SU-DHL-6 (cell line): ENCODE measurements at regions not wholly inside any gene's neighbourhood (a gene's known extent, or its start where the extent isn't known, plus 50 kb on each side); places are given as distances from the start of the nearest gene placed in this dataset.

ENCODE experiments used
- EZH2phosphoT487 ChIP-seq: fragments of 200-600 bp; sonication (generic), shearing (Covaris generic); conservative IDR thresholded peaks from 2 replicates; pipeline ENCODE4 v1.6.1; 2018; ENCODE audit warnings: mild to moderate bottlenecking, antibody characterized with exemption, low read length, moderate library complexity, mixed read lengths
- TF ChIP-seq, protein P1 (sequence below): fragments of 200-600 bp; sonication (generic); IDR thresholded peaks from one replicate; pipeline ENCODE4 v1.5.1; 2017; ENCODE audit warnings: antibody characterized with exemption, mild to moderate bottlenecking, low read length, moderate library complexity; ENCODE audit not compliant: insufficient read depth, poor library complexity, severe bottlenecking

DNA sequence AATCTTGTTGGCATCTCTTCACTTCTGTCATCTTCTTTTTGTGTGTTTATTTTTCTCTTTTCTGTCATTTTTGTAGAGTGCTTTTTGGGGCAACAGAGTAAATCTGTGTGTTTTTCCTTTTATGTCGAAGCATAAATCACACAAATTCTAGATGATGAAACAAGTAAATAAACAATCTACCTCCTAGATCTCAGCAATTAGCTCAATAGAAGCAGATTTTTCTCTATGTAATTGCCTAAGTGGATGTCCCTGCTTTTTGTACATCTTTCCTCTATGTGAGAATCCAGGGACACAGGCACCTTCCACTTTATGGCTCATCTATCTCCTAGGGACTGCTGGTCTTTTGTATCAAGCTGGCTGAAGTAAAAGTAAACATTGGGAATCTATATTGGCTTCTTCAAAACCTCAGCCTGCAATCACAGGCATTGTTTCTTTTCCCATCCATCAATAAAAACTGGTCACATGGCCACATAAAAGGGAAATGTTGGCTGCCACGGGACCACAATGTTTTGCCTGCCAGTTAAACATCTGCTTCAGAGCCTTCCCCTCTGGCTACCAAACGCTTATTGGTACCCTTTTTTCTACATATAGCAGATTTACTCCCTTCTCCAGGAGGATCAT, 323.8 kb downstream of the LMO7 start:
- TF ChIP-seq, protein P1, sequence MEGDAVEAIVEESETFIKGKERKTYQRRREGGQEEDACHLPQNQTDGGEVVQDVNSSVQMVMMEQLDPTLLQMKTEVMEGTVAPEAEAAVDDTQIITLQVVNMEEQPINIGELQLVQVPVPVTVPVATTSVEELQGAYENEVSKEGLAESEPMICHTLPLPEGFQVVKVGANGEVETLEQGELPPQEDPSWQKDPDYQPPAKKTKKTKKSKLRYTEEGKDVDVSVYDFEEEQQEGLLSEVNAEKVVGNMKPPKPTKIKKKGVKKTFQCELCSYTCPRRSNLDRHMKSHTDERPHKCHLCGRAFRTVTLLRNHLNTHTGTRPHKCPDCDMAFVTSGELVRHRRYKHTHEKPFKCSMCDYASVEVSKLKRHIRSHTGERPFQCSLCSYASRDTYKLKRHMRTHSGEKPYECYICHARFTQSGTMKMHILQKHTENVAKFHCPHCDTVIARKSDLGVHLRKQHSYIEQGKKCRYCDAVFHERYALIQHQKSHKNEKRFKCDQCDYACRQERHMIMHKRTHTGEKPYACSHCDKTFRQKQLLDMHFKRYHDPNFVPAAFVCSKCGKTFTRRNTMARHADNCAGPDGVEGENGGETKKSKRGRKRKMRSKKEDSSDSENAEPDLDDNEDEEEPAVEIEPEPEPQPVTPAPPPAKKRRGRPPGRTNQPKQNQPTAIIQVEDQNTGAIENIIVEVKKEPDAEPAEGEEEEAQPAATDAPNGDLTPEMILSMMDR, result no peak
- TF ChIP-seq EZH2phosphoT487, result no peak
